ENCODE measurements at regions not wholly inside any gene's neighbourhood (a gene's known extent, or its start where the extent isn't known, plus 50 kb on each side); places are given as distances from the start of the nearest gene placed in this dataset.

DNA sequence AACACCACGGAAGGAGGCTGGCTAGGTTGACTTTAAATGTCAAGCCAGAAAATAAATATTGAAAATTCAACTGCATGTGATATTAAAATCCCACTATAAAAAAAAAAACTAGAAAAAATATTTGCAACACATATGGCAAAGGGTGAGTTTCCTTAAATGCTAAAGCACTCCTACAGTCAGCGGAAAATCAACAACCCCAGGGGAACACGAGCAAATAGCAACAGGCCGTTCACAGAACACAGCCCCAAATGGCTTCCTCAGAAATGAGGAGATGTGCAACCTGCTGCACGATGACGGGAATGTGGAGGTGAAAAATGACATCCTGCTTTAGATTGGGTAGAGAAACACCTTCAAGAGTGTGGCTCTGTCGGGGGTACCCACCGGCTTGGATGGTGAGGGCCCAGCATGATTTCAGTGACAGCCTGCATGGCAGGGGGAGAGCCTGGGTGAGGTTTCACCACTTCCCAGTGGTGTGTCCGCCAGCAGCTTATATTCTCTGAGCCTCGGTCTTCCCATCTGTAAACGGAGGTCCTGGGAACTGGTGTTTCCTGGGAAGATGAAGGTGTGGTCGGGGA lies 157.9 kb upstream of the GLI2 start:
- TF ChIP-seq, protein P1, sequence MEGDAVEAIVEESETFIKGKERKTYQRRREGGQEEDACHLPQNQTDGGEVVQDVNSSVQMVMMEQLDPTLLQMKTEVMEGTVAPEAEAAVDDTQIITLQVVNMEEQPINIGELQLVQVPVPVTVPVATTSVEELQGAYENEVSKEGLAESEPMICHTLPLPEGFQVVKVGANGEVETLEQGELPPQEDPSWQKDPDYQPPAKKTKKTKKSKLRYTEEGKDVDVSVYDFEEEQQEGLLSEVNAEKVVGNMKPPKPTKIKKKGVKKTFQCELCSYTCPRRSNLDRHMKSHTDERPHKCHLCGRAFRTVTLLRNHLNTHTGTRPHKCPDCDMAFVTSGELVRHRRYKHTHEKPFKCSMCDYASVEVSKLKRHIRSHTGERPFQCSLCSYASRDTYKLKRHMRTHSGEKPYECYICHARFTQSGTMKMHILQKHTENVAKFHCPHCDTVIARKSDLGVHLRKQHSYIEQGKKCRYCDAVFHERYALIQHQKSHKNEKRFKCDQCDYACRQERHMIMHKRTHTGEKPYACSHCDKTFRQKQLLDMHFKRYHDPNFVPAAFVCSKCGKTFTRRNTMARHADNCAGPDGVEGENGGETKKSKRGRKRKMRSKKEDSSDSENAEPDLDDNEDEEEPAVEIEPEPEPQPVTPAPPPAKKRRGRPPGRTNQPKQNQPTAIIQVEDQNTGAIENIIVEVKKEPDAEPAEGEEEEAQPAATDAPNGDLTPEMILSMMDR (IDR thresholded peaks at IDR 0.05; ENCODE audit: low read length): no peak
- TF ChIP-seq EZH2 (IDR thresholded peaks at IDR 0.05; ENCODE audit: borderline replicate concordance, low read length): no peak

All from OCI-LY1 (cell line).